ENCODE measurements at regions not wholly inside any gene's neighbourhood (a gene's known extent, or its start where the extent isn't known, plus 50 kb on each side); places are given as distances from the start of the nearest gene placed in this dataset.

GRCh38 chr2:7510353-7510752, 593.1 kb downstream of the RNF144A start:
- no peak overlapping the region for H3K4me3 ChIP-seq (ENCODE audit: low read length)
- no peak overlapping the region for H3K27ac ChIP-seq (ENCODE audit: low read depth, low read length)
- no peaks in the 10 kb centered on the region for H3F3A ChIP-seq (ENCODE audit: control insufficient read depth, insufficient read depth)
- H4K20me1 ChIP-seq (ENCODE audit: control insufficient read depth, insufficient read depth, low read depth, low read length), result no peaks in the 10 kb centered on the region
- no peak for TF ChIP-seq EZH2phosphoT487 (IDR thresholded peaks at IDR 0.05; ENCODE audit: borderline replicate concordance, low read length)
- no peak for TF ChIP-seq CTCF (IDR thresholded peaks at IDR 0.05; ENCODE audit: low read depth, low read length, poor library complexity, severe bottlenecking)
- H3K79me2 ChIP-seq (ENCODE audit: control insufficient read depth, low read length), result no peaks in the 10 kb centered on the region
- H3K9me3 ChIP-seq (ENCODE audit: control insufficient read depth, insufficient read depth, low read length), result peaks cover 4% of the 10 kb centered on the region; the same call in 1 of the 2 replicates
- no peaks in the 10 kb centered on the region for H3K9me2 ChIP-seq (replicated peaks; ENCODE audit: control insufficient read depth, low read length)
- peaks cover 5% of the 10 kb centered on the region for H3K4me1 ChIP-seq (ENCODE audit: control insufficient read depth, low read length)
- H3K36me3 ChIP-seq (ENCODE audit: control insufficient read depth, low read length), result no peaks in the 10 kb centered on the region
- no peak overlapping the region for H3K4me2 ChIP-seq (ENCODE audit: low read length)
- no peaks in the 10 kb centered on the region for H3K27me3 ChIP-seq (ENCODE audit: control insufficient read depth, low read length)

- no peaks in the 10 kb centered on the region for H3K27me3 ChIP-seq (ENCODE audit: control insufficient read depth, low read length)
- TF ChIP-seq CTCF (IDR thresholded peaks at IDR 0.05; ENCODE audit: low read depth, low read length, poor library complexity, severe bottlenecking), result no peak
- no peak for TF ChIP-seq EZH2phosphoT487 (IDR thresholded peaks at IDR 0.05; ENCODE audit: borderline replicate concordance, low read length)
- peaks cover 4% of the 10 kb centered on the region; the same call in 1 of the 2 replicates for H3K9me3 ChIP-seq (ENCODE audit: control insufficient read depth, insufficient read depth, low read length)
- H3K4me2 ChIP-seq (ENCODE audit: low read length), result no peak overlapping the region
- H3K4me1 ChIP-seq (ENCODE audit: control insufficient read depth, low read length), result peaks cover 28% of the 10 kb centered on the region
- H3K27ac ChIP-seq (ENCODE audit: low read depth, low read length), result no peak overlapping the region
- no peak overlapping the region for H3K4me3 ChIP-seq (ENCODE audit: low read length)
- H3F3A ChIP-seq (ENCODE audit: control insufficient read depth, insufficient read depth), result no peaks in the 10 kb centered on the region
- H3K9me2 ChIP-seq (replicated peaks; ENCODE audit: control insufficient read depth, low read length), result no peaks in the 10 kb centered on the region
- no peaks in the 10 kb centered on the region for H4K20me1 ChIP-seq (ENCODE audit: control insufficient read depth, insufficient read depth, low read depth, low read length)
- no peaks in the 10 kb centered on the region for H3K79me2 ChIP-seq (ENCODE audit: control insufficient read depth, low read length)
- H3K36me3 ChIP-seq (ENCODE audit: control insufficient read depth, low read length), result no peaks in the 10 kb centered on the region
Measured at GRCh38 chr2:7513834-7514233, 596.6 kb downstream of the RNF144A start.

DNA sequence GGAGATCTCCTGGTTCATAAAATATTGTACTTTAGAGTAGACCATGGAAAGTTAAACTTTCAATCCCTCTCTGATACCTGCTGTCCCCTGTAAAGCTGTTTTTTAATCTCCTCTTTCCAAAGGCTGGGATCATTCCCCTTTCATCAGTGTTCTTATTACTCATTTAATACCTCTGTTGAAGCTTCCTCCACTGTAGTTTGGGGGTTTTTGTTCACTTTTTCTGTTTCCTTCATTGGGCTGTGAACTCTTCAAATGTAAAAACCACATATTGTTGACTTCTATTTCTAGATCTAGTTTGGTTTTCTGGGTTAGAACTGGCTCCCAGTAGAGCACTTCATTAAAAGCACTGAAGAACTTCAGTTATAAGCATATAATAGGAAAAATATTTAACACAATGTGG, 598.1 kb downstream of the RNF144A start:
- peaks cover 3% of the 10 kb centered on the region; the same call in 1 of the 2 replicates for H3K9me3 ChIP-seq (ENCODE audit: control insufficient read depth, insufficient read depth, low read length)
- H3K36me3 ChIP-seq (ENCODE audit: control insufficient read depth, low read length), result no peaks in the 10 kb centered on the region
- H3K27ac ChIP-seq (ENCODE audit: low read depth, low read length), result no peak overlapping the region
- H3K4me1 ChIP-seq (ENCODE audit: control insufficient read depth, low read length), result peaks cover 28% of the 10 kb centered on the region
- no peaks in the 10 kb centered on the region for H3F3A ChIP-seq (ENCODE audit: control insufficient read depth, insufficient read depth)
- no peaks in the 10 kb centered on the region for H3K79me2 ChIP-seq (ENCODE audit: control insufficient read depth, low read length)
- H4K20me1 ChIP-seq (ENCODE audit: control insufficient read depth, insufficient read depth, low read depth, low read length), result no peaks in the 10 kb centered on the region
- no peak overlapping the region for H3K4me2 ChIP-seq (ENCODE audit: low read length)
- TF ChIP-seq CTCF (IDR thresholded peaks at IDR 0.05; ENCODE audit: low read depth, low read length, poor library complexity, severe bottlenecking) (no peak), EZH2phosphoT487 (IDR thresholded peaks at IDR 0.05; ENCODE audit: borderline replicate concordance, low read length) (no peak)
- H3K4me3 ChIP-seq (ENCODE audit: low read length), result no peak overlapping the region
- H3K9me2 ChIP-seq (replicated peaks; ENCODE audit: control insufficient read depth, low read length), result no peaks in the 10 kb centered on the region
- no peaks in the 10 kb centered on the region for H3K27me3 ChIP-seq (ENCODE audit: control insufficient read depth, low read length)

Measured in DOHH2 (cell line).